ENCODE measurements at regions not wholly inside any gene's neighbourhood (a gene's known extent, or its start where the extent isn't known, plus 50 kb on each side); places are given as distances from the start of the nearest gene placed in this dataset.
"Not testable (repeated sequence)": the region's sequence is repeated elsewhere in the genome, so short reads cannot be mapped to it uniquely, and the experiment has no call there.

DNA sequence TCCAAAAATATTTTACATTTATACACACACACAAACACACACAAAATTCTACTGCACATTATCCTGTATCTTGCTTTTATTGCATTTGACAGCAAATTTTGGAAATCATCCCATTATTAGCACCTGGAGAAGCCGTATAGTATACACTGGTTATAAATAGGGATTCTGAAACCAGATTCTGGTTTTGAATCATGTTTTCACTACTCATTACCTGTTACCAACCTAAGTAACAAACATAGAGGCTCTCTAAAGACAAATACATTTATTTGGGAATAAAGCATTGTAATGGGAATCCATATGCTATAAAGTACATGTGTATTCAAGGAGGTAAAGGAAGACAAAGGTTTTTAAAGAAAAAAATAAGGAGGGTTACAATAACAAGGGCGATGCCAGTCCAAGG is 106.8 kb downstream of the OR2B2 start:
- H3K27me3 ChIP-seq (ENCODE audit: control insufficient read depth, insufficient read depth, low read length, poor library complexity, severe bottlenecking), result no peaks in the 10 kb centered on the region
- no peaks in the 10 kb centered on the region for H3K4me1 ChIP-seq (ENCODE audit: control insufficient read depth, insufficient read depth, low read length)
- H3K4me3 ChIP-seq (ENCODE audit: insufficient read depth, low read depth, low read length), result no peak overlapping the region
- WGBS, 2 experiments, result 89 to 98% methylated on average over 1 to 2 of the region's 2 CpGs
- H3K27ac ChIP-seq (ENCODE audit: insufficient read depth, low read depth, low read length, poor library complexity, severe bottlenecking), result no peak overlapping the region
- H3K36me3 ChIP-seq (ENCODE audit: control insufficient read depth, insufficient read depth, low read length), result no peaks in the 10 kb centered on the region
- H3K9me3 ChIP-seq (ENCODE audit: control insufficient read depth, low read length), result no peaks in the 10 kb centered on the region

DNA sequence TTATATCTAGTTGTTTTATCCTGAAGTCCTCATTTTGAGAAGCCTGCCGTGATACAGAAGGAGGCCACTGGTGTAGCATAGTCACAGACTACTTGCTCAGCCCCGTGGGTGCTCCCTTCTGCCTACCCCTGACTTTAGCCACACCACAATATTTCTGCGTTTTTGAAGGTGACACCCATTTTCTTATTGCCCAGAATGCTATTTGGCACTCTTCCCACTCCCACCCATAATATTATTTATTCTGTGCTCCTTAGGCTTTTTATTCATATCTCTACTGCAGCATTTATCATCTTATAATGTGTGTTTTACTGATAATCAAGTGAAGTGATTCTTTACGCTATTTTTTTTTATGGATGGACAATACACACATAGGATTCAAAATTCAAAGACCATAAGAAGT is 107.3 kb downstream of the OR2B2 start:
- H3K36me3 ChIP-seq (ENCODE audit: control insufficient read depth, insufficient read depth, low read length), result no peaks in the 10 kb centered on the region
- H3K4me3 ChIP-seq (ENCODE audit: insufficient read depth, low read depth, low read length), result no peak overlapping the region
- H3K27me3 ChIP-seq (ENCODE audit: control insufficient read depth, insufficient read depth, low read length, poor library complexity, severe bottlenecking), result no peaks in the 10 kb centered on the region
- no peaks in the 10 kb centered on the region for H3K4me1 ChIP-seq (ENCODE audit: control insufficient read depth, insufficient read depth, low read length)
- WGBS, 2 experiments, result 91 to 93% methylated on average over 4 of the region's 4 CpGs
- no peak overlapping the region for H3K27ac ChIP-seq (ENCODE audit: insufficient read depth, low read depth, low read length, poor library complexity, severe bottlenecking)
- no peaks in the 10 kb centered on the region for H3K9me3 ChIP-seq (ENCODE audit: control insufficient read depth, low read length)

DNA sequence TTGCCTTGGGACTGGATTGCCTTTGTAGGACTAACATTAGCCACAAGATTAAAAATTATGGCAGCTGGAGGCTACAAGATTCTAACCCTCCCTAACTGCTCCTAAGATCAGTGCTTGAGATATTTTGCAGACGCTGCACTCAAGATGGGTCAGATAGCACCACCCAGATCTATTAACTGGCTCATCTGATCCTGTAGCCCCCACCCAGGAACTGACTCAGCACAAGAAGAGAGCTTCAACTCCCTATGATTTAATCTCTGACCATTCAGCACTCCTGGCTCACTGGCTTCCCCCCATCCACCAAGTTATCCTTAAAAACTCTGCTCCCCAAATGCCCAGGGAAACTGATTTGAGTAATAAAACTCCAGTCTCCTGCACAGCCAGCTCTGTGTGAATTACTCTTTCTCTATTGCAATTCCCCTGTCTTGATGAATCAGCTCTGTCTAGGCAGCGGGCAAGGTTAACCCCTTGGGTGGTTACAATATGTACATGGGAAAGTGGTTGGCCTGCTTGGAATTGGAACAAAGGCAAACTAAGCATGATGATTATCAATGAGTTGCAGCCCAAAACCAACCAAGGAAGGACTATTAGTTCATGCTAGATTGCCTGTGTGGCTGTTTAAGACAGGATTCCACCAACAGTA is 111.3 kb downstream of the OR2B2 start:
- 88 to 89% methylated on average over 2 of the region's 2 CpGs for WGBS, 2 experiments
- Histone ChIP-seq H3K27ac (ENCODE audit: insufficient read depth, low read depth, low read length, poor library complexity, severe bottlenecking) (no peak overlapping the region), H3K4me1 (ENCODE audit: control insufficient read depth, insufficient read depth, low read length) (no peaks in the 10 kb centered on the region), H3K27me3 (ENCODE audit: control insufficient read depth, insufficient read depth, low read length, poor library complexity, severe bottlenecking) (no peaks in the 10 kb centered on the region), H3K9me3 (ENCODE audit: control insufficient read depth, low read length) (no peaks in the 10 kb centered on the region), H3K36me3 (ENCODE audit: control insufficient read depth, insufficient read depth, low read length) (no peaks in the 10 kb centered on the region), H3K4me3 (ENCODE audit: insufficient read depth, low read depth, low read length) (no peak overlapping the region)

GRCh38 chr6:27797960-27798359 is 114.2 kb downstream of the OR2B2 start:
- peaks cover 3% of the 10 kb centered on the region for H3K4me1 ChIP-seq (ENCODE audit: control insufficient read depth, insufficient read depth, low read length)
- H3K9me3 ChIP-seq (ENCODE audit: control insufficient read depth, low read length), result no peaks in the 10 kb centered on the region
- 82 to 100% methylated on average over 1 of the region's 1 CpG for WGBS, 2 experiments
- no peaks in the 10 kb centered on the region for H3K27me3 ChIP-seq (ENCODE audit: control insufficient read depth, insufficient read depth, low read length, poor library complexity, severe bottlenecking)
- H3K4me3 ChIP-seq (ENCODE audit: insufficient read depth, low read depth, low read length), result no peak overlapping the region
- no peak overlapping the region for H3K27ac ChIP-seq (ENCODE audit: insufficient read depth, low read depth, low read length, poor library complexity, severe bottlenecking)
- H3K36me3 ChIP-seq (ENCODE audit: control insufficient read depth, insufficient read depth, low read length), result no peaks in the 10 kb centered on the region

GRCh38 chr6:27796736-27797481 is 115.3 kb downstream of the OR2B2 start:
- not testable (repeated sequence) for H3K9me3 ChIP-seq (ENCODE audit: control insufficient read depth, low read length); H3K4me3 ChIP-seq (ENCODE audit: insufficient read depth, low read depth, low read length); H3K27me3 ChIP-seq (ENCODE audit: control insufficient read depth, insufficient read depth, low read length, poor library complexity, severe bottlenecking); H3K27ac ChIP-seq (ENCODE audit: insufficient read depth, low read depth, low read length, poor library complexity, severe bottlenecking); H3K36me3 ChIP-seq (ENCODE audit: control insufficient read depth, insufficient read depth, low read length); H3K4me1 ChIP-seq (ENCODE audit: control insufficient read depth, insufficient read depth, low read length)
- 91 to 100% methylated on average over 8 of the region's 8 CpGs for WGBS, 2 experiments

- Histone ChIP-seq H3K9me3 (ENCODE audit: control insufficient read depth, low read length) (no peaks in the 10 kb centered on the region), H3K27ac (ENCODE audit: insufficient read depth, low read depth, low read length, poor library complexity, severe bottlenecking) (no peak overlapping the region), H3K27me3 (ENCODE audit: control insufficient read depth, insufficient read depth, low read length, poor library complexity, severe bottlenecking) (no peaks in the 10 kb centered on the region), H3K4me1 (ENCODE audit: control insufficient read depth, insufficient read depth, low read length) (peaks cover 3% of the 10 kb centered on the region), H3K36me3 (ENCODE audit: control insufficient read depth, insufficient read depth, low read length) (no peaks in the 10 kb centered on the region), H3K4me3 (ENCODE audit: insufficient read depth, low read depth, low read length) (no peak overlapping the region)
- 0 to 5% methylated on average over 5 of the region's 5 CpGs for WGBS, 2 experiments
Observed at GRCh38 chr6:27795697-27796494, 116.3 kb downstream of the OR2B2 start.

DNA sequence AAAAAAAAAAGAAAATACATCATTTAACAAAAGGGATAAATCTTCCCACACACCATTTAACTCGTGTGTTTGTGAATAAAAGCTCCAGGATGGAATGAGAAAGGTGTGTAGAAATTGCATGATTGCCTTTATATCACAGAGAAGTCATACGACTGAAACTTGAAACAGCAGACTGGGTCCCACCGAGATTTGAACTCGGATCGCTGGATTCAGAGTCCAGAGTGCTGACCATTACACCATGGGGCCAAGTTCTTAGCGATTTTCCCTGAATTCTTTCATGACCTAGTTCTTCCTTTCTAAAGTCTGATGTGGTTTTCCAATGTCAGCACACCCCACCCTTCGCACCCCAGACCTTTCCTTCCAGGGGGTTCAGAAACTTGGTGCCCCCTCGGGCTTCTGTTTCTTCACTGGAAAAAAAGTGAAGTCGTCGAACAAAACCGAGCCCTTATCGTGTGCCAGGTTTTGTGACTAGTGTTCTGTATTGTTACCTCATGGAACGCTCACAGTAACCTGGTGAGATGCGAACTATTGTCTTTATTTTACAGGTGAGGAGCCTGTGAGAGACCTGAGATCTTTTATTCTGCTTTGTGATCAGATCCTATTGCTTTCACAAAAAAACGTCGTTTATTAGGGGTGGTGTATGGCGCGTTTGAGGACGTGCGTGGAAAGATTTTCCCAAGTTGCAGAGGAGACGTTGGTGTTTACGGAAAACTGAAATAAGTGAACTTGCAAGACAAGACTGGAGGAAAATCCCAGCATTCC is 120.8 kb downstream of the OR2B2 start:
- 1 to 2% methylated on average over 22 of the region's 22 CpGs for WGBS, 2 experiments
- no peak overlapping the region for H3K27ac ChIP-seq (ENCODE audit: insufficient read depth, low read depth, low read length, poor library complexity, severe bottlenecking)

DNA sequence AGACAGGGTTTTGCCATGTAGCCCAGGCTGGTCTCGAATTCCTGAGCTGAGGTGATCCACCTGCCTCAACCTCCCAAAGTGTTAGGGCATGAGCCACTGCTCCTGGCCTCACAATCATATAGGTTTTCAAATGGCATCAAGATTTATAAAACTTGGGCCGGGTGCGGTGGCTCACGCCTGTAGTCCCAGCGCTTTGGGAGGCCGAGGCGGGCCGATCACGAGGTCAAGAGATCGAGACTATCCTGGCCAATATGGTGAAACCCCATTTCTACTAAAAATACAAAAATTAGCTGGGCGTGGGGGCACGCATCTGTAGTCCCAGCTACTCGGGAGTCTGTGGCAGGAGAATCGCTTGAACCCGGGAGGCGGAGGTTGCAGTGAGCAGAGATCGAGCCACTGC is 123.8 kb downstream of the OR2B2 start:
- H3K4me3 ChIP-seq (ENCODE audit: insufficient read depth, low read depth, low read length); H3K4me1 ChIP-seq (ENCODE audit: control insufficient read depth, insufficient read depth, low read length); H3K27ac ChIP-seq (ENCODE audit: insufficient read depth, low read depth, low read length, poor library complexity, severe bottlenecking); H3K9me3 ChIP-seq (ENCODE audit: control insufficient read depth, low read length); H3K36me3 ChIP-seq (ENCODE audit: control insufficient read depth, insufficient read depth, low read length); H3K27me3 ChIP-seq (ENCODE audit: control insufficient read depth, insufficient read depth, low read length, poor library complexity, severe bottlenecking): not testable (repeated sequence)
- WGBS, 2 experiments, result 91 to 94% methylated on average over 17 of the region's 17 CpGs

More for the DNA sequence above, 120.8 kb downstream of the OR2B2 start:
- Histone ChIP-seq H3K4me3 (ENCODE audit: insufficient read depth, low read depth, low read length) (peak overlapping the region; percentile 59), H3K27me3 (ENCODE audit: control insufficient read depth, insufficient read depth, low read length, poor library complexity, severe bottlenecking) (no peaks in the 10 kb centered on the region), H3K4me1 (ENCODE audit: control insufficient read depth, insufficient read depth, low read length) (peaks cover 3% of the 10 kb centered on the region), H3K36me3 (ENCODE audit: control insufficient read depth, insufficient read depth, low read length) (no peaks in the 10 kb centered on the region), H3K9me3 (ENCODE audit: control insufficient read depth, low read length) (no peaks in the 10 kb centered on the region)

GRCh38 chr6:27786048-27786447 is 126.1 kb downstream of the OR2B2 start:
- Histone ChIP-seq H3K4me1 (ENCODE audit: control insufficient read depth, insufficient read depth, low read length) (no peaks in the 10 kb centered on the region), H3K27me3 (ENCODE audit: control insufficient read depth, insufficient read depth, low read length, poor library complexity, severe bottlenecking) (no peaks in the 10 kb centered on the region), H3K36me3 (ENCODE audit: control insufficient read depth, insufficient read depth, low read length) (no peaks in the 10 kb centered on the region), H3K9me3 (ENCODE audit: control insufficient read depth, low read length) (no peaks in the 10 kb centered on the region), H3K4me3 (ENCODE audit: insufficient read depth, low read depth, low read length) (no peak overlapping the region), H3K27ac (ENCODE audit: insufficient read depth, low read depth, low read length, poor library complexity, severe bottlenecking) (no peak overlapping the region)
- 59 to 71% methylated on average over 1 of the region's 1 CpG for WGBS, 2 experiments

GRCh38 chr6:27785294-27785693 is 126.9 kb downstream of the OR2B2 start:
- Histone ChIP-seq H3K27ac (ENCODE audit: insufficient read depth, low read depth, low read length, poor library complexity, severe bottlenecking) (no peak overlapping the region), H3K27me3 (ENCODE audit: control insufficient read depth, insufficient read depth, low read length, poor library complexity, severe bottlenecking) (no peaks in the 10 kb centered on the region), H3K9me3 (ENCODE audit: control insufficient read depth, low read length) (no peaks in the 10 kb centered on the region), H3K4me1 (ENCODE audit: control insufficient read depth, insufficient read depth, low read length) (no peaks in the 10 kb centered on the region), H3K4me3 (ENCODE audit: insufficient read depth, low read depth, low read length) (no peak overlapping the region), H3K36me3 (ENCODE audit: control insufficient read depth, insufficient read depth, low read length) (no peaks in the 10 kb centered on the region)
- WGBS, 2 experiments, result 91 to 96% methylated on average over 2 of the region's 2 CpGs

Measured in ectodermal cell (in vitro differentiated cells).